Uterus (tissue), 3 donors: ENCODE measurements at regions not wholly inside any gene's neighbourhood (a gene's known extent, or its start where the extent isn't known, plus 50 kb on each side); places are given as distances from the start of the nearest gene placed in this dataset.

Source experiments
- DNase-seq, 2 donors: peaks; one replicate each; pipeline ENCODE4 v3.0.0-alpha.2; 2019 to 2020
- H3K27ac ChIP-seq, 2 donors: fragments of 200-600 bp; sonication (generic); 1 replicate in 1 of 2; 2 replicates in 1 of 2; pipeline ENCODE4 v1.5.1; 2016 to 2018
- H3K27me3 ChIP-seq, 2 donors: fragments of 200-600 bp; sonication (generic); one replicate each; pipeline ENCODE4 v1.5.1; 2018 to 2019; ENCODE audit warnings: control low read depth in 1 of 2
- H3K36me3 ChIP-seq, 2 donors: fragments of 200-600 bp; sonication (generic); one replicate each; pipeline ENCODE4 v1.5.1; 2019; ENCODE audit warnings: control low read depth in 1 of 2
- H3K4me1 ChIP-seq, 2 donors: fragments of 200-600 bp; sonication (generic); one replicate each; pipeline ENCODE4 v1.5.1; 2018 to 2019; ENCODE audit warnings: control low read depth in 1 of 2
- H3K4me3 ChIP-seq, 2 donors: fragments of 200-600 bp; sonication (generic); 1 replicate in 1 of 2; 2 replicates in 1 of 2; pipeline ENCODE4 v1.5.1; 2018 to 2019; ENCODE audit warnings: mild to moderate bottlenecking in 1 of 2
- H3K9me3 ChIP-seq, 2 donors: fragments of 200-600 bp; sonication (generic); one replicate each; pipeline ENCODE4 v1.5.1; 2019; ENCODE audit warnings: control low read depth in 1 of 2
- POLR2A ChIP-seq, 2 donors: fragments of 450-650 bp; IDR thresholded peaks; one replicate each; pipeline ENCODE4 v1.6.1; 2016; ENCODE audit warnings: antibody characterized with exemption in 2 of 2, mild to moderate bottlenecking in 1 of 2, moderate library complexity in 1 of 2
- intact Hi-C: fragments of 100-400 bp; cut with DNase I; formaldehyde crosslinking; loops from one replicate; pipeline ENCODE4 v1.15.1; 2023; ENCODE audit warnings: low total_unique reads
- TF ChIP-seq, protein P1 (sequence below), 4 experiments: fragments of 200-600 bp in 2 of 4; fragments of 450-650 bp in 2 of 4; sonication (generic) in 2 of 4; IDR thresholded peaks; one replicate each; pipeline ENCODE4 v1.5.1; 2016 to 2019; ENCODE audit warnings: antibody characterized with exemption in 4 of 4, mild to moderate bottlenecking in 2 of 4, moderate library complexity in 1 of 4
- donor health status: DM: yes; HTN: yes; CAD: no.

DNA sequence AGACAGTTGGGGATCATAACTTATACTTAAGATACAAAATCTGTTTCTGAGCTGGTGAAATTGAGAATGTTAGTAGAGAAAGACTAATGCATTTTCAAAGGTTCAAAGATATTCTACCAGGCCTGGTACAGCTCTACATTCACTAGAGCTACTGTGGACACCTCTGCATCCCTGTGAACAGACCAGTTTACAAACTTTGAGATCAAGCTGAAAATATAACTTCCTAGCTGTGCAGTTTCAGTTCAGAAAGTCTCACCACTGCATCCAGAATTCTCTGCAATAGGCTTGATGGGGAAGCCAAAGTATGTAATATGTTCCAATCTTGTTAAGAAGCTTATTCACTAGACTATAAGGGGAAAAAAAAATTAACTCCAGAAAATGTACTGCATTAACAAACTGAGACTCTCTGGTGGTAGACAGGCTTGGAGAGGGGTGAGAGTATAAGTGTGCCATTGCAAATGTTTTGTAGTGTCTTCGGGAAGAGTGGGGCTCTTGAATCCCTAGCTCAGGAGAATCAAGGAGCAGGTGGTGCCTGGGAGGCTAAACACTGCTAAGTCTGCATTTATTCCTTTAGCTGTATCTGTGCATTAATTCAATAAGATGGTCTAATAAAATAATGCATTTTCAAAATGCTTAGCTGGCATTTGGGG is 671.9 kb downstream of the NR2F1-AS1 start:
- Histone ChIP-seq H3K4me1 (peaks cover 0 to 4% of the 10 kb centered on the region in 2 donors), H3K36me3 (no peaks in the 10 kb centered on the region), H3K9me3 (no peaks in the 10 kb centered on the region), H3K27me3 (no peaks in the 10 kb centered on the region), H3K27ac (peak overlapping the region in 1 of 2 donors; percentile 7), H3K4me3 (no peak overlapping the region)
- intact Hi-C loops, result no loop called here
- TF ChIP-seq POLR2A (IDR thresholded peaks at IDR 0.05), result no peak
- TF ChIP-seq, protein P1, sequence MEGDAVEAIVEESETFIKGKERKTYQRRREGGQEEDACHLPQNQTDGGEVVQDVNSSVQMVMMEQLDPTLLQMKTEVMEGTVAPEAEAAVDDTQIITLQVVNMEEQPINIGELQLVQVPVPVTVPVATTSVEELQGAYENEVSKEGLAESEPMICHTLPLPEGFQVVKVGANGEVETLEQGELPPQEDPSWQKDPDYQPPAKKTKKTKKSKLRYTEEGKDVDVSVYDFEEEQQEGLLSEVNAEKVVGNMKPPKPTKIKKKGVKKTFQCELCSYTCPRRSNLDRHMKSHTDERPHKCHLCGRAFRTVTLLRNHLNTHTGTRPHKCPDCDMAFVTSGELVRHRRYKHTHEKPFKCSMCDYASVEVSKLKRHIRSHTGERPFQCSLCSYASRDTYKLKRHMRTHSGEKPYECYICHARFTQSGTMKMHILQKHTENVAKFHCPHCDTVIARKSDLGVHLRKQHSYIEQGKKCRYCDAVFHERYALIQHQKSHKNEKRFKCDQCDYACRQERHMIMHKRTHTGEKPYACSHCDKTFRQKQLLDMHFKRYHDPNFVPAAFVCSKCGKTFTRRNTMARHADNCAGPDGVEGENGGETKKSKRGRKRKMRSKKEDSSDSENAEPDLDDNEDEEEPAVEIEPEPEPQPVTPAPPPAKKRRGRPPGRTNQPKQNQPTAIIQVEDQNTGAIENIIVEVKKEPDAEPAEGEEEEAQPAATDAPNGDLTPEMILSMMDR (IDR thresholded peaks at IDR 0.05), result no peak
- no peak for DNase-seq

DNA sequence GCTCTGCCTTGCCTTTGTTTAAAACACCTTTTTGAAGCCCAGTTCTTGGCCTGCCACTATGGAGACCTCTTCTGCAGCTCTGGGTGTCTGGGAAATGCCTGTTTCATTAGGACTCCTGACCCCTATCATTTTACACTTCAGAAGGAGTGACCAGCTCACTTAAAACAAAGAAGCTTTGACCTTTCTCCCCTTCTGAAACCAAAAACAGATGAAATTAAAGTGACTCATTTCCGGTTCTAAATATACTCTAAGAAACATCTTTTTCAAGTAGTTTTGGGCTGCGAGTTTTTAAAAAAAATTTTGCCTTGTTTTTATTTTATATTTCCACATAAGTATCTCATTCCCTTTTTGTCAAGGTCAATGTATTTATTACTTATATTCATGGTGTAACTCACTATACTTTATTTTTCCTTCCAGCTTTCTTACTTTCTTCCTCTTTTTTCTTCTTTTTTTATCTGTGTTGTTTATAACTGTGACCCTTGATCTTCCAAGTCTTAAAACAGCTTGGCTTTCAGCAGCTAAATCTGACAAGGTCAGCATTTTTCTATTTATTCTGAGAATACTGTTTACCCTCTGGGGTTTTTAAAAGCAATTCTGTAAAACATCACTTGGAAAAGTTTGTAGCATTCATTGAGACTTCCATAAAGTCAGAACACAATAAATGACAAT is 672.9 kb downstream of the NR2F1-AS1 start:
- TF ChIP-seq POLR2A (IDR thresholded peaks at IDR 0.05), result no peak
- TF ChIP-seq, protein P1 (IDR thresholded peaks at IDR 0.05), result no peak
- Histone ChIP-seq H3K27ac (peak overlapping the region; percentile 7), H3K4me1 (peaks cover 0 to 4% of the 10 kb centered on the region in 2 donors), H3K27me3 (no peaks in the 10 kb centered on the region), H3K36me3 (no peaks in the 10 kb centered on the region), H3K9me3 (no peaks in the 10 kb centered on the region), H3K4me3 (no peak overlapping the region)
- intact Hi-C loops, result no loop called here
- no peak for DNase-seq

DNA sequence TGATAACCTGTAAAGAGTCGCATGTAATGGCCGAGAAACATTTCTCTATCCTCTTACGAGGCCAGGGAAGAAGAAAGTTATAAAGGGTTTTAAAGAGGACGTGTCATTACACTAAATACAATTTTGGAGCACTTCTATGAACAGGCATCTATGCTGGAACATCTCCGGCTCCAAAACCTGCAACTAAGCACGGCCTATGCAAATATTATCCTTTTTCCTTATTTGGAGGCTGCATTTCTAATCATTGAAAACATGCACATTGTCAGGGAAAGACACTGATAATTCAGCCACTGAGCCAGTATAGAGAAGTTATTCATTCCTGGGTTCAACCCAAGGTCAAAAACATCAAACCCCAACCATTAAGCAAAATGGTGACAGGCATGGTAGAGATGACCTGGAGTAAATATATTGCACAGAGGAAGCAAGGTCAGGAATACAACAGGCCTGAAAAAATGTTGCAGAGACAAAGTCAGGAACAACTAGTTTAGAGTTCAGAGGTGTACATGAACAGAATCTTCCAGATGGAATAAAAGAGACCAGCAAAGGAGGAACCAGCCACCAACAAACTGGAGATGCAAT is 674.1 kb downstream of the NR2F1-AS1 start:
- Histone ChIP-seq H3K27ac (no peak overlapping the region), H3K9me3 (no peaks in the 10 kb centered on the region), H3K36me3 (no peaks in the 10 kb centered on the region), H3K4me3 (no peak overlapping the region), H3K27me3 (no peaks in the 10 kb centered on the region), H3K4me1 (peaks cover 0 to 4% of the 10 kb centered on the region in 2 donors)
- DNase-seq, result no peak
- no peak for TF ChIP-seq POLR2A (IDR thresholded peaks at IDR 0.05)
- TF ChIP-seq, protein P1 (IDR thresholded peaks at IDR 0.05), result no peak
- intact Hi-C loops, result no loop called here

DNA sequence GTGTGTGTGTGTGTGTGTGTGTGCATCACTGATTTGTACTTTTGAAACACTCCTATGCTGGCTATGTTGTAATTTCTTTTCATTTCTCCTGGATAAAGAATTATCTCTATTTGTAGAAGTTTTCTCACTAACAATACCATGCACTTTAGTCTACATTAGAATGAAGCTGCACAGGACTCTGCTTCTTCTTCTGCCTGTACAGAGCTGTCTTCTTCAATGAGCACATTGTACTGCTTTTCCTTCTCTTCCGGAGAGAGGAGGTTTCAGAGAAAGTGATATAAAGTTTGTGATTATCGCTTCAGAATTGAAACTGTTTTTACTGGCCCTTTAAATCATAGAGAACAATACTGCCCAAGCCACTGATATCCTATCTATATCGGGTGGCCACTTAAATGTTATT is 677.0 kb downstream of the NR2F1-AS1 start:
- intact Hi-C loops, result no loop called here
- H3K36me3 ChIP-seq, result no peaks in the 10 kb centered on the region
- DNase-seq, result no peak
- H3K9me3 ChIP-seq, result no peaks in the 10 kb centered on the region
- no peak overlapping the region for H3K27ac ChIP-seq
- peaks cover 0 to 4% of the 10 kb centered on the region in 2 donors for H3K4me1 ChIP-seq
- no peak for TF ChIP-seq POLR2A (IDR thresholded peaks at IDR 0.05)
- TF ChIP-seq, protein P1 (IDR thresholded peaks at IDR 0.05), result no peak
- no peak overlapping the region for H3K4me3 ChIP-seq
- no peaks in the 10 kb centered on the region for H3K27me3 ChIP-seq

DNA sequence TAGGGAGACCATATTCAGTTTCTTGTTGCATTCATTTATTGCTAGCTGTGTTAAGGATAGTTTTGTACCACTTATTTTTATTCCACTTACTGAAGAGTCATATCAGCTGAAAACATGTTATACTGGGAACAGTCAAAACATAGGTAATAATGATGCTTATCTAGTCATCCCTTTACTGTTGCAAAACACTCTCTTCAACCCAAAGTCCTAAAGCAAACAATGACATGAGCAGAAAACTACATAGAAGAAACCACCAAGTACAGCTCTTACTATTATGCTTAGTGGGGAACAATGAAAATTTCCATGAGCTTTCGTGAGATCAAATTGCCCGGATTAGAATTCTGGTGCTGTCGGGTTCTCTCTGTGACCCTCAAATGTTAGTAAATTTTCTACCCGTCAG is 681.4 kb downstream of the NR2F1-AS1 start:
- H3K9me3 ChIP-seq, result no peaks in the 10 kb centered on the region
- TF ChIP-seq POLR2A (IDR thresholded peaks at IDR 0.05), result no peak
- TF ChIP-seq, protein P1 (IDR thresholded peaks at IDR 0.05), result no peak
- H3K4me3 ChIP-seq, result no peak overlapping the region
- H3K4me1 ChIP-seq, result no peaks in the 10 kb centered on the region
- H3K36me3 ChIP-seq, result no peaks in the 10 kb centered on the region
- intact Hi-C loops, result no loop called here
- no peak overlapping the region for H3K27ac ChIP-seq
- no peaks in the 10 kb centered on the region for H3K27me3 ChIP-seq
- no peak for DNase-seq
